A204.1 (cell line): ENCODE measurements at regions not wholly inside any gene's neighbourhood (a gene's known extent, or its start where the extent isn't known, plus 50 kb on each side); places are given as distances from the start of the nearest gene placed in this dataset.
"Not testable (repeated sequence)": the region's sequence is repeated elsewhere in the genome, so short reads cannot be mapped to it uniquely, and the experiment has no call there.

Source experiments
- FAIRE-seq: peaks from 2 replicates; lab custom pipeline; 2012; peaks lifted over from hg19 to GRCh38; lab: Jason Lieb, UNC

DNA sequence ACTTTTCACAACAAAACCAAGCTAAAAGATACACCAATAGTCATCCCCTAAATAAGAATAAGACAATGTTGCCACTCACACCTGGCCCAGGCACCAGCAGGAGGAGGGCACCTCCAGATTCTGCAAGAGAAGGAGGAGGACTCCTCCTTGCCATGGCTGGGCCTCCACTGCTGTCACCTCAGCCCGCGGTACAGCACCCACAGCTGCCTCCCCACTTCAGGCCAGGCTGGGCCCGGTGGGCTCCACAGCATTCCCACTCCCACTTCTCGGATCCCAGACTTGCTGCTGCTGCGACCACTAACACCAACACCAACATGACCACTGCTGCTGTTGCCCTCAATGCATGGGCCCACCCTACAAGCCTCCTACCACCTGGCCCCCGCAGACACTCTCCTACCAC lies 95.3 kb upstream of the POTED start:
- not testable (repeated sequence) for FAIRE-seq

DNA sequence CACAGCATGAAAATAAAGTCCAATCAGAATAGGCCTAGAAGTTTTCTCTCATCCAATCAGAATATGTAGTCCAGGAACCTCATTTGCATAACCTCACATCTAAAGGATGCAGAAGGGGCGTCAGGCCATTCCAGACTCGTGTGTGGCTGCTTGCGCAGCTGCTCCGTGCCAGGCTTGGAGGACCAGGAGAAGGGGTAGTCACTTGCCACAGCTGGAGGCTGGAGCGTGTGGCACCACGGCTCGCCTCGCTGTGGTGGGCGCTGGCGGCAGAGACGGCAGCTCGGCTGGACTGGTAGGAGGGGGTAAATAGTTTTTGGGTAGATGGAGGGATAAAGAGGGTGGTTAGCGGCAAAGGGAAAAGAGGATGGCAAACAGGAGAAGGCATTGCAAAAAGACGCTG lies 93.6 kb upstream of the POTED start:
- FAIRE-seq: not testable (repeated sequence)

DNA sequence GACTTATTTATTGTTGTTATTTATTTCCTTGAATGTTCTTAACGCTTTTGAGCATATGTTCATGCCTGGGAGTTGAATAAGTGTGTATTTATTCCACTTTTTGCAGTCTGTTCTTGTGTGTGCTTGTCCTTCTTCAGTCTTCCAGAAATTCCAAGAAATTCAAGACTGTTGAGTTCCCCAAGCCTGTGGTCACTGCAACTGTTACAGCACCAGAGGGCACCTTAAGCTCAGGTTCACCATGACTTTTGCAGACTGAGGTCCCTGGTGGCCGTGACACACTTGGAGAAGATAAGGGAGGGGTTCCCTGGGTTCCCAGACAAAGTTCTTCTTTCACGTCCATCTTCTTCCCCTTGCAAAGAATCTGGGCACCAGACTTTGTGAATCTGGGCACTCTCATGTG lies 89.6 kb upstream of the POTED start:
- not testable (repeated sequence) for FAIRE-seq

DNA sequence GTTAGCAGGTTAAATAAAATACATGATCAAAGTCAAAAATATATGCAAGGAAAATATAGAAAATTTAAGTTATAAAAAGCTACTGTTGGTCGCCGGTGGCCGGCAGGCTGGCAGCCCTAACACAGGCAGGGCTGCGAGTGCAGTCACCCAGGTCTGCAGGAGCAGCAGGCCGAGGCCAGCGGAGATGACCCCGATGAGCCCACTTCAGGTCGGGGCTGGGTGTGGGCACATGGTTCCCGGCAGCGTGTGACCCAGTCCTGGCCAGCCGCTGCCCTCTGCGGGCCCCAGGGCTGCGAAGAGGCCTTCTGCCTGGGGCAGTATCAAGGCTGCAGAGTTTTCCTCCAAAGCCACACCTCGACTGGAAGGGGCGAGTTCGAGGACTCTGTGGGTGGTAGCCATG lies 84.6 kb upstream of the POTED start:
- not testable (repeated sequence) for FAIRE-seq

DNA sequence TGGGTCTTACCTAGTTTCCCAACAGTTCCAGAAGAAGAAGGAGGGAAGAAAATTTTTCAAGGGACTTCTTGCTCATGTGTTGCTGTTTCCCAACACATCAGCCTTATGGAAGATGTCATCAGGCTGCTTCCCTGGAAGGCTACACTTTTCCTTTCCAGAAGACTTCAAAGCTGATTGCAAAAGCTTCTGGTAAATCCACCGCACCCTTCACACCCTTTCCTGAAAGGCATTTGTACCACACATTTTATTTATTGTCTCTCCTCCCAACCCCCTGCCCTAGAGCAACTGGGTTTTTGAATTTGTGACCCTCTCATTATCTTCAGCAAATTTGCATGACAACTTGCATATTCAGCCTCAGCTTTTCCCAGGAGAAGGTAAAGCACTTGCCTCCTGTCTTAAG lies 80.5 kb upstream of the POTED start:
- not testable (repeated sequence) for FAIRE-seq

DNA sequence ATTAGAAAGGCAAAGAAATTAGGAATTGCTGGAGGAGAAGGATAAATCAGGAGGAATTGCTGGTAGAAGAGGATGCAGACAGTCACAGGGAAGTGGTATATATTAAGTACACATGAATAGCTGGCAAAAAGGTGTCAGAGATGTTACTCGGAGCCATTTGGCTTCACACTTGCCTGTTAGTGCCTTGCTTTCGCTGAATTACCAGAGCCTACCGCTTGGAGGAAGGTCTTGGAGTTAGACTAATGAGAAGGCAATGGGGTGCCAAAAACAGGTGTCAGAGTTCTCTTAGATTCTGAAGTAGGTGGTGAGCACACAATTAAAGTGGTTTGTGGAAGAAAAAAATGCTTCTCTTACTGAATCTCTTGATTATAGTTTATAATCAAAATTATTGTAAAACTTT lies 79.9 kb upstream of the POTED start:
- FAIRE-seq: not testable (repeated sequence)

DNA sequence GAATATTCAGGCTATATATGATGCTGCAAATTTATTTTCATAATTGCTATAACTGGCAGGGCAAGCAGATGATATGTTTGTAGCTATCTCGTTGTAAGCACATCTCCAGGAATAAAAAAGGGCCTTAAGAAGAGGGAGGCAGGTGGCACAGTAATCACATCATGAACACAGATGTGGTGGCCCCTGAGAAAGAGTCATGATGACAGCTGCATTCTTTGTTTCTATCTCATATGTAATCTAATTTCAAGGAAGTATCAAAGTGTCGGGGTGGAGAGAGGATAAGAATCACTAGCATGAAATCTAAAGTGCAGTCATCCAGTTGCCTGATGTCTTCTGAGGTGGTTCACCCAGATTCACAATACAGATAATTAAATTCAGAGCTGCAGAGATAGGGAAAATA lies 78.9 kb upstream of the POTED start:
- not testable (repeated sequence) for FAIRE-seq

DNA sequence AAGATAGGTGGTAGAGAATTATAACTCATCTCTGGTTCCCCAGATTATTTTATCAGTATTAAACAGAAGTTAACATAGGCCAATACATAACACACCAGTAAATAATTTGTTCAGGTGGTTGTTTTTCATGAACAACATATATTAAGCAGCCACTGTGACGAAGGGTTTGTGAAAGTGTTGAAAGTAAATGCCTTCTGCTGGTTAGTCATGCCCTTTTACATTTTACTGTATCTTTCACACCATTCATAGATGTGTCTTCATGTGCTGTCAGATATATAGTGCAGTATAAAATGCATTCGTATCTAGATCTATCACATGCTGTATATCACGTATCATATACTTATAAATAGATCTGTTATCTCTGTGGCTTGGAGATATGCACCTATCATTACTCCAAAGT lies 66.1 kb upstream of the POTED start:
- FAIRE-seq: not testable (repeated sequence)

DNA sequence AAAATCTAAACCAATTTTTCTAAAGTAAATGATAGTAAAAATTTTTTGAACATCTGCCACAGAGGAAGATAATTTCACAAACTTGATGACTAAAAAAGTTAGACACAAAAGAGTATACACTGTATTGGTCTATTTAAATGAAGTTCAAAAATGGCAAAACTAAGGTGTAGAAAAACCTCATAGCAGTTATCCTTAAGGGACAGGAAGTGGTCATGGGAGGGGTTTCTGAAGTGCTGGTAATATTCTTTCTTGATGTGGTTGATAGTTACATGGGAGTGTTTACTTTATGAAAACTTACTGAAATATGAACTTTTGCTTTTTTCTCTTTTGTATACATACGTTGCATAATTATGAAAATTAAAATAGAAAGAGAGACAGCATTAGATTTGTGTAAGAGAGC lies 64.1 kb upstream of the POTED start:
- peak; percentile 74 for FAIRE-seq
